DMS 273 (cell line): ENCODE measurements at regions not wholly inside any gene's neighbourhood (a gene's known extent, or its start where the extent isn't known, plus 50 kb on each side); places are given as distances from the start of the nearest gene placed in this dataset.
A peak's percentile ranks its signal among the peaks of the same experiment; 100 is the strongest.
"Not testable (repeated sequence)": the region's sequence is repeated elsewhere in the genome, so short reads cannot be mapped to it uniquely, and the experiment has no call there.

ENCODE experiments used
- DNase-seq: peaks from one replicate; lab custom pipeline; 2025; ENCODE audit not compliant: unreplicated experiment; lab: John Stamatoyannopoulos, UW

- DNase-seq, result no peak
Observed at GRCh38 chr17:54466875-54467274, 433.8 kb upstream of the TOM1L1 start.

DNA sequence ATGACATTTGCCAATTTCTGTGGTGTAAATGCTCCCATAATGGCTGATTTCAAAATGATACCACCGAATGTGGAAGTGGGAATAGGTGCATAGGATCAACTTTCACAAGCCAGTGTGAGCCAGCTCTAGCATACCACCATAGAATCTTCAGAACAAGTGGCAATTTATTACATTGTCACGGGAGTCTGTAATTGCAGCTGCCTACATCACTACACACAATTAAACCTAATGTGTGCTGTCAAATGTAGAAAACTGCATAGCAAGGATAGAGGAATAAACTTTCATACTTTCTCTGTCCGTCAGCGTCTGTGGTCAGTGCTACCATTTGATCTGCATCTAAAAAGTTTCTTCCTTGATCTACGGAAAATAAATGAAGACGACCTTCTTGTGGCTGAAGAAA, 417.8 kb upstream of the TOM1L1 start:
- no peak for DNase-seq

- no peak for DNase-seq
Observed at GRCh38 chr17:54493691-54494090, 407.0 kb upstream of the TOM1L1 start.

- no peak for DNase-seq
Observed at GRCh38 chr17:54494721-54495715, 405.6 kb upstream of the TOM1L1 start.

DNA sequence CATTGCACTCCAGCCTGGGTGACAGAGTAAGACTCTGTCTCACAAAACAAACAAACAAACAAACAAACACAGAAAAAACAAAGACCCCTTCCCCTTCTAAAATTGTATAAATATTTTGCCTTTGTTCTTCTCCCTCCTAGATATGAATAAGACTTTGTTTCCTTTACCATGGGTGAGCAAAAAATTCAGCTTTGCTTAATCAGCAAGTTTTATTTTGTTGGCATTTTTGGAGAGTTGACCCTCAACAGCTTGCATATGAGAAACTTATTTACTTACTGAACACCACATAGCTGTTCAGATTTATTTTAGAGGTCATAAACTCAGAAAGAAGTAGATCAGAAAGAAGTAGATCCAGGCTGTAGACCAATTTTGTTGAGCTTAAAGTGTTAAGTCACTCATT, 395.2 kb upstream of the TOM1L1 start:
- no peak for DNase-seq

DNA sequence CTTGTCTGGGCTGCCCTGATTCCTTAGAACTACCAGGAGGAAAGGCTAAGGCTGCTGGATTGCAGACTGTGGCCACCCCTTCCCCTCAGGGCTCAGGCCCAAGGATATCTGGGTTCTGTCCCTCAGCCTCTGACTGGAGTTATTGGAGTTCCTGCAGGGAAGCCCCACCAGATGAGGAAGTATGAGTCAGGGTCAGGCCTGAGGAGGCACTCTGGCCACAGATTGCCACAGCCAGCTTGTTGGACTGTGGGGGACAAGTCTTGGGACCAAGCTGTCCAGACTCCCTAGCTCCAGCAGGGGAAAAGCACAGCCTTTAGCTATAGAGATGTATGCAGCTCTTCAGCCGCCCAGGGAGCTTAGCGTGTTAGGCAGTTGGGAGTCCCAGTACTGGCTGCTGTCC, 381.9 kb upstream of the TOM1L1 start:
- DNase-seq, result no peak

DNA sequence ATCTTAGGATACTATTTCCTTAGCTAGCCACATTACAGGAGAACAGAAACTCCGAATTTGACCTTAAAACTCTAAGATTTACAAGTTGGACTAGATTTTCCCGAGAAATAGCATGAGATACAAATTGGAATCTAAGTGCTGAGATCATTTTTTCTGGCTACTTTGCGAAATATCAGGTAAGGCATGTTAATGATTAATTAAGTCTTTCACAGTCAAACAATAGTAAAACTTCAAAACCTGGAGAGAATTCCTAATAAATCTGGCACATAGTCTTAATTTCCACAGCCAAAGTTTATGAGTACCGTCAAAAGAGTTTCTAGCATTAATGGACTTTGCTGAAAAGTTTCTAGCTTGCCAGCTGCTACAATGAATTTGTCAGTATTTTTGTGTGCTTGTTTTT, 379.5 kb upstream of the TOM1L1 start:
- DNase-seq, result no peak

DNA sequence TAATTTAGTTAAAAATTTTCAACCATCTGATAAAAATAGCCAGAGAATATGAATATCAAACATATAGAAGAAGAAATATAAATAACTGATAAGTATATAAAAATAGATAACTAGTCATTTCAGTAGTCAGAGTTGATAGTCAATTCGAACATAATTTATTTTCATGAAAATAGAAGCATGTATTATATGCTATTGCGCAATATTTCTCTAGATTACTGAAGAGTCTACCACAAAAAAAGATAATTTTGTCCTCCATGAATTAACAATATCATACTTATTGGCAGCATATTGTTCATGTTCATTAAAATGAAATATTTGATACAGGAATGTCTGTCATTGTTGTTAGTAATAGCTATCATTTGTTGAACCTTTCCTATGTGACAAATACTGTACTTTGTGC, 376.2 kb upstream of the TOM1L1 start:
- DNase-seq, result no peak

DNA sequence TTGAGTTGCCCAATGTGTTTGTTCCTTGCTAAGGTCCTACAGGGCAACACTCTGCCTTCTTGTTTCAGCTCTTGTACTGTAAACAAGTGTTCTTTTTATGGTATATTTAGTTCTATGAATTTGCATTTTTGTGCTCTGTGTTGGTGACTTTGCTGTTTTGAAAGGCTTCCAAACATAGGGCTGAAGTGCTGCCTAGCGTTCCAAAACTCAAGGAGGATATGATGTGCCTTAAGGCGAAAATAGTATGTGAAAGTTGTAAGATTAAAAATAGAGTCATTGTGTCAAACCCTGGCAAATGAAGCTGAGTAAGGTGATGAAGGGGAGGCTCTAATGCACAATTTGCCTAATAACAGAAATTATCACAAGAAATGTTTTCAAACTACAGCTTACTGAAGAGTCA, 372.7 kb upstream of the TOM1L1 start:
- no peak for DNase-seq

- DNase-seq, result no peak
Observed at GRCh38 chr17:54530398-54530797, 370.3 kb upstream of the TOM1L1 start.

GRCh38 chr17:54536306-54536705, 364.3 kb upstream of the TOM1L1 start:
- DNase-seq, result no peak

GRCh38 chr17:54537656-54538055, 363.0 kb upstream of the TOM1L1 start:
- no peak for DNase-seq

DNA sequence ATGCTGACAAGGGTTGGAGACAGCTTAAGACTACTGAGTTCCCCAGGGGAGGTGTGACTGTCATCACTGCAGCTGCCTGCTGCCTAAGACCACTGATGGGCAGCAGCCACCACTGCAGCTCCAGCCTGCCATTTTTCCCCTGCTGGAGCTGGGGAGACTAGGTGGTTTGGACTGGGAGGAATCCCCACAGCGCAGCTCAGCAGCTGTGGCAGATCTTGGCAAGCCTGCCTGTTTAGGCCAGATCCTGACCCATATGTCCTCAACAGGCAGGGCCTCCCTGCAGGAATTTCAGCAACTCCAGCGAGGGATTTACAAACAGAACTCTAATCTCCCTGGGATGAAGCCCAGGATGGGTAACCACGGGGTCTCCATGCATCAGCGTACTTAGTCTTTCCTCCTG, 356.4 kb upstream of the TOM1L1 start:
- DNase-seq, result peak; percentile 74

DNA sequence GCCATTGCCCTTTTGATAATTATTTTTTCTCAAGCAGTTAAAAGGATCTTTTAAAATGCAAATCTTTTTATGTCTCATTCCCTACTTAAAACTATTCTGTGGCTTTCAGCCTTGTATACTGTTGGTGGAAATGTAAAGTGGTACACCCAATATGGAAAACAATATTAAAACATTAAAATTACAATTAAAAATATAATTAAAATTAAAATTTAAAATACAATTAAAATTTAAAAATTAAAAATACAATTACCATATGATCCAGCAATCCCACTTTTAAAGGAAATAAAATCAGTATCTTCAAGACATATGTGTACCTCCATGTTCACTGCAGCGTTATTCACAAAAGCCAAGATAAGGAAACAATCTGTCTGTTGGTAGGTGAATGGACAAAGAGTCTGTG, 340.8 kb upstream of the TOM1L1 start:
- DNase-seq, result no peak

DNA sequence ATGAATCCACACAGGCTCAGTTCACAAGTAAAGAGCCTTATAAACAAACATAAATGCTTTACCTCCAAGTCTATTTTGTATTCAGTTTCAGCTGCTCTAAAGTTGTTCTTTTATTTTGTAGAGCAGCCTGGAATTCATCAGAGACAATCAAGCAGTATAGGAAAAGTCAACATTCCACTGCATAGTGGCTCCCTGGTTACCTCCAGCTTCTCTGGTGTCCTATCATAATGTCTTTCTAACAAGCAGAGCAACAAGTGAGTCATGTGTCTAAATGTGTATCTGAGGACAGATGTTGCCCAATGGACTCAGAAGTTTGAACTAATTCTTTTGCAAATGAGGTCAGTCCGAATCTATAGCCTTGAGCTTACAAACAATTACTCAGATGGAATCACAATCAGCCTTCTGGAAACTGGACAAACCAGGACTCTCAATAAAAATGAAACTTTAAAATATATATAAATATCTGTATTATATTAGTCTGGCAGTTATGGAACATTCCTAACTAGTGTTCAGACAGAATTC, 292.0 kb upstream of the TOM1L1 start:
- DNase-seq, result no peak

- no peak for DNase-seq
Observed at GRCh38 chr17:54620399-54620978, 280.2 kb upstream of the TOM1L1 start.

- DNase-seq, result no peak
Observed at GRCh38 chr17:54623746-54624145, 276.9 kb upstream of the TOM1L1 start.

DNA sequence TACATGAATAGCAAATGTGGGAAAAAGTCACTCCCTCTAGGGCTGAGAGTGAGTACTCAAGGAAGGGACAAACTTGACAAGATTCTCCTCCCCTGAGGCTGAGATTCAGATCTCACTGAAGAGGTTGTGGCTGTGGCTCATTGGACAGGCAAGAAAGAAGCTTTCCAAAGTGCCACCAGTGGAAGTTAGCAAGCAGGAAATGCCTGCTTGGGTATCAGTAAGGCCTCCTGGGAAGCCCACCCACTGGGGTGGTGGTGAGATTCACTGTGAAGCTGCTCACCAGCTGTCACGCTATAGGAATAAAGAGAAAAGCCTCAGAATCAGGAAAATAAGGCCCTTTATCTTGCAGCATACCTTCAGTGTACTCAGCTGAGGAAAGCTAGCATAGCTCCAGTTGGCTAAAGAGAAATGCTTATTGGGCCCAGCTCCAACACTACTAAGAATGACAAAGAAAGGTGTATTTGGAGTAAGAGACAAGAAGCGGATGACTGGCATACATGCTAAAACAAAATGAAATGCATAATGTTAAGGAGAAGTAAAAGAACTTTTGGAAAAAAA, 274.4 kb upstream of the TOM1L1 start:
- no peak for DNase-seq

DNA sequence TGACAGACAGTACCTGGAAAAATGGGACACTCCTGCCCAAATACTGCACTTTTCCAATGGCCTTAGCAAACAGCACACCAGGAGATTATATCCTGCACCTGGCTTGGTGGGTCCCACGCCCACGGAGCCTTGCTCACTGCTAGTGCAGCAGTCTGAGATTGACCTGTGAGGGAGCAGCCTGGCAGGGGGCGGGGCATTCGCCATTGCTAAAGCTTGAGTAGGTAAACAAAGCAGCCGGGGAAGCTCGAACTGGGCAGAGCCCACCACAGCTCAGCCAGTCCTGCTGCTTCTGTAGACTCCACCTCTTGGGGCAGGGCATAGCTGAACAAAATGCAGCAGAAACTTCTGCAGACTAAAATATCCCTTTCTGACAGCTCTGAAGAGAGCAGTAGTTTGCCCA, 261.2 kb upstream of the TOM1L1 start:
- DNase-seq, result not testable (repeated sequence)

DNA sequence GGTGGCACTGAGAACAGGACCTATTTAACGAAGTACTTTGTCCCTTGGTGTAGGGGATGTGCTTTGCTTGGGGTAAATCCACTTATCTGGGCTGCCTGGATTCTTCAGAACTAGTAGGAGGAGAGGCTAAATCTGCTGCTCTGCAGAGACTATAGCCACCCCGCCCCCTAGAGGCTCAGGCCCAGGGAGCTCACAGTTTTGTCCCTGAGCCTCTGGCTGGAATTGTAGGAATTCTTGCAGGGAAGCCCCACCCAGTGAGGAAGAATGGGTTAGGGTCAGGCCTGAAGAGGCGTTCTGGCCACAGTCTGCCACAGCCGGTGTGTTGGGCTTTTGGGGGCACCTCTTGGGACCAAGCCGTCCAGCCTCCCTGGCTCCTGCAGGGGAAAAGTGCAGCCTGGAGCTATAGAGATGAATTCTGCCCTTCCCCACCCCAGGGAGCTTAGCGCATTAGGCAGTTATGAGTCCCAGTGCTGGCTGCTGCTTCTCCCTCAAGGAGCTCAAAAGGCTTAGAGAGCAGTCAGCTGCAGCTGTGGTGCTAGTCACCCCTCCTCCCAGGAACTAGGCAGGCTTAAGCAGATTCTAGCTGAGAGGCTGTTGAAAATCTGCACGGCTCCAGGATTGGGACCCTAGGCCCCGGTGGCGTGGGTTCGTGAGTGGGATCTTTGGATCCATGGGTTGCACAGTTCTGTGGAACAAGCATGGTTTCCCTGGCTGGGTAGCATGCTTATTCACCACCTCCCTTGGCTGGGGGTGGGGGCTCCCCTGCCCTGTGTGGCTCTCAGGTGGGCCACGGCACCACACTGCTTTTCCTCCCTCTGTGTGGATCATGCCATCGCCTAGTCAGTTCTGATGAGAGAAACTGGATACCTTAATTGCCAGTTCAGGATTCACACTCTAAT, 237.4 kb upstream of the TOM1L1 start:
- no peak for DNase-seq

GRCh38 chr17:54666559-54666958, 234.1 kb upstream of the TOM1L1 start:
- DNase-seq, result no peak
